Muscle layer of duodenum (tissue), 2 donors: ENCODE measurements at regions not wholly inside any gene's neighbourhood (a gene's known extent, or its start where the extent isn't known, plus 50 kb on each side); places are given as distances from the start of the nearest gene placed in this dataset.
"Not testable (repeated sequence)": the region's sequence is repeated elsewhere in the genome, so short reads cannot be mapped to it uniquely, and the experiment has no call there.

ENCODE experiments used
- H3K27ac ChIP-seq: one replicate; pipeline ENCODE4 v1.7.0; 2013; ENCODE audit warnings: mild to moderate bottlenecking, low read length
- H3K27me3 ChIP-seq: one replicate; pipeline ENCODE4 v1.7.0; 2013; ENCODE audit warnings: low read depth, mild to moderate bottlenecking, control low read depth, low read length
- H3K36me3 ChIP-seq, 2 donors: one replicate each; pipeline ENCODE4 v1.7.0; 2013; ENCODE audit warnings: low read length in 2 of 2, control low read depth in 1 of 2, mild to moderate bottlenecking in 1 of 2; ENCODE audit not compliant: insufficient read depth in 2 of 2, control insufficient read depth in 1 of 2
- H3K4me1 ChIP-seq, 2 donors: one replicate each; pipeline ENCODE4 v1.7.0; 2013; ENCODE audit warnings: low read length in 2 of 2, mild to moderate bottlenecking in 2 of 2, control low read depth in 1 of 2, moderate library complexity in 1 of 2; ENCODE audit not compliant: insufficient read depth in 2 of 2, control insufficient read depth in 1 of 2
- H3K4me3 ChIP-seq, 2 donors: one replicate each; pipeline ENCODE4 v1.7.0; 2013; ENCODE audit warnings: low read length in 2 of 2, low read depth in 1 of 2, mild to moderate bottlenecking in 1 of 2
- H3K9me3 ChIP-seq, 2 donors: one replicate each; pipeline ENCODE4 v1.7.0; 2013; ENCODE audit warnings: low read length in 2 of 2, control low read depth in 1 of 2, mild to moderate bottlenecking in 1 of 2; ENCODE audit not compliant: control insufficient read depth in 1 of 2
- donor health status: healthy.

DNA sequence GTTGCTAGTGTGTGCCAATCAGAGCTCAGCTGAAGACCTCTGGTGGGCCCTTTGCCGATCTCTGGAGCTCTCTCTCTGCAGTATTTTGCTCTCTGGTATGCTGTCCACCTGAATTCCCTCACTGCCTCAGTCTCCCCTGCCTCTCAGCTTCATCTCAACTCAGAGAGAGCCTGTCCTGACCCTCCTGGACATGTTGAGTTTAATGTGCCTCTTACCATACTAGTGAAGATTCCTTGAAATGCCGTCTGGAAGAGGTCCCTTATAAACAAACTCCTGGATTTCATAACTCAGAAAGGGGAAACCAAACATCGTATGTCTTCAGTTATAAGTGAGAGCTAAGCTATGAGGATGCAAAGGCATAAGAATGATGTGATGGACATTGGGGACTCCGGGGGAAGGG is 231.1 kb upstream of the ZNF217 start:
- Histone ChIP-seq H3K36me3 (peaks cover 0 to 16% of the 10 kb centered on the region in 2 donors), H3K9me3 (no peaks in the 10 kb centered on the region), H3K4me3 (no peak overlapping the region), H3K27ac (no peak overlapping the region), H3K4me1 (peaks cover 3 to 13% of the 10 kb centered on the region in 2 donors), H3K27me3 (no peaks in the 10 kb centered on the region)

DNA sequence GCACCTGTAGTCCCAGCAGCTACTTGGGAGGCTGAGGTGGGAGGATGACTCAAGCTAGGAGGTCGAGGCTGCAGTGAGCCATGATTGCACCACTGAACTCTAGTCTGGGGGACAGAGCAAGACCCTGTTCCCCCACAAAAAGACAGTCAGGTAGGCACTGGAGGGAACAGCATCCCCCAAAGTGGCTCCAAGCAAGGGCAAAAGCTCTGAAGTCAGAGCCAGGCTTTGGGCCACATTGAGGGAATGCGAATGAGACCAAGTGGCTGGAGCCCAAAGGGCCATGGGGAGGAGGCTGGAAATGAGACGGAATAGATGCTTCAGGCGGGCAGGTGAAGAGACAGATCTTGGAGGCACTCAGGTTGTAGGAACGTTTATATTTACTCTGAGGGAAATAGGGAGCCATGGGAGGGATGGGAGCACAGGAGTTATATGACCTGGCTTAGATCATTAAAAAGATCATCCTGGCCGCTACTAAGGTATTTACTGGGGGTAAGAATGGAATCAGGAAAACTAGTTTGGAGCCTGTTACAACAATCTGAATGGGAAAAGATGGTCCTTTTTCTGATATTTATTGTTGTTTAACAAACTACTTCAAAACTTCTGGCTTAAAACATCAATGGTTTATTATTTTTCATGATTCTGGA is 229.6 kb upstream of the ZNF217 start:
- Histone ChIP-seq H3K27me3 (no peaks in the 10 kb centered on the region), H3K4me3 (no peak overlapping the region), H3K9me3 (no peaks in the 10 kb centered on the region), H3K27ac (no peak overlapping the region), H3K4me1 (peaks cover 2 to 4% of the 10 kb centered on the region in 2 donors), H3K36me3 (peaks cover 0 to 2% of the 10 kb centered on the region in 2 donors)

DNA sequence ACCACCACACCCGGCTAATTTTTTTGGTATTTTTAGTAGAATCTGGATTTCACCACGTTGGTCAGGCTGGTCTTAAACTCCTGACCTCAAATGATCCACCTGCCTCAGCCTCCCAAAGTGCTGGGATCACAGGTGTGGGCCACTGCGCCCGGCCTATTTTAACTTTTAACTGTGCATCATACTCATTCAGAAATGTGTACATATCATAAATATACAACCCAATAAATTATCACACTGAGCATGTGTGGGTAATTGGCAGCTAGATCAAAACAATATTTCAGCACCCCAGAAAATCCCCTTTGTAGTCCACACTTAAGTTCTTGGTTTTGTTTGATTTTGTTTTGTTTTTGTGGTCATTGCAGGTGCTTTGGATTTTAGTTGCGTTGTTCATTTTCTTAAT is 228.9 kb upstream of the ZNF217 start:
- Histone ChIP-seq H3K4me1 (no peaks in the 10 kb centered on the region), H3K27ac (no peak overlapping the region), H3K9me3 (no peaks in the 10 kb centered on the region), H3K27me3 (no peaks in the 10 kb centered on the region), H3K36me3 (no peaks in the 10 kb centered on the region), H3K4me3 (no peak overlapping the region)

DNA sequence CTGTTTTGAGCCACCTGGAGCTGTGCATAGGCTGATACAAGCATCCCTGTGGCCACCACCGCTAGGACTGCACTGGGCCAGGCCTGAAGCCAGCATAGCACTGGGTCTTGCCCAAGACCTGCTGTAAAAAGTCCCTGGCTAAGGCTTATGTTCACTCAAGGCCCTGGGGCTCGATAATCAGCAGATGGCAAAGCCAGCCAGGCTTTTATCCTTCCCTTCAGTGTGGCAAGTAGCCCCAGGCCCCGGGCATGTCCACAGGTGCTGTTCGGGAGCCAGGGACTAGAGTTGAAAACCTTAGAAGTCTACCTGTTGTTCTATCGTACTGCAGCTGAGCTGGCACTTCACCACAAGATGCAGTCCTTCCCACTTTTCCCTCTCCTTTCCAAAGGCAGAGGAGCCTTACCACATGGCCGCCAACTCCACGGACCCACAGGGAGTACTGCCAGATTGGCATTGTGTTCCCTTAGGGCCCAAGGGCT is 226.4 kb upstream of the ZNF217 start:
- Histone ChIP-seq H3K36me3 (no peaks in the 10 kb centered on the region), H3K27me3 (no peaks in the 10 kb centered on the region), H3K4me3 (no peak overlapping the region), H3K27ac (no peak overlapping the region), H3K4me1 (no peaks in the 10 kb centered on the region), H3K9me3 (no peaks in the 10 kb centered on the region)

DNA sequence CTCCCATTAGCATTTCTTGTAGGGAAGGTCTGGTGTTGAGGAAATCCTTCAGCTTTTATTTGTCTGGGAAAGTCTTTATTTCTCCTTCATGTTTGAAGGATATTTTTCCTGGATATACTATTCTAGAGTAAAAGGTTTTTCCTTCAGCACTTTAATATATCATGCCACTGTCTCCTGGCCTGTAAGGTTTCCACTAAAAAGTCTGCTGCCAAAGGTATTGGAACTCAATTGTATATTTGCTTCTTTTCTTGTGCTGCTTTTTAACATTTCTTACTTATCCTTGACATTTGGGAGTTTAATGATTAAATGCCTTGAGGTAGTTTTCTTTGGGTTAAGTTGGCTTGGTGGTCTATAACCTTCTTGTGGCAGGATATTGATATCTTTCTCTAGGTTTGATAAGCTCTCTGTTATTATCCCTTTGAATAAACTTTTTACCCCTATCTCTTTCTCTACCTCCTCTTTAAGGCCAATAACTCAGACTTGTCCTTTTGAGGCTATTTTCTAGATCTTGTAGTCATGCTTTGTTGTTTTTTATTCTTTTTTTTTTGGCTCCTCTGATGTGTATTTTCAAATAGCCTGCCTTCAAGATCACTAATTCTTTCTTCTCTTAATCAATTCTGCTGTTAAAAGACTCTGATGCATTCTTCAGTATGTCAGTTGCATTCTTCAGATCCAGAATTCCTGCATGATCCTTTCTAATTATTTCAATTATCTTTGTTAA is 225.0 kb upstream of the ZNF217 start:
- Histone ChIP-seq H3K27me3 (no peaks in the 10 kb centered on the region), H3K36me3 (no peaks in the 10 kb centered on the region), H3K4me3 (no peak overlapping the region), H3K9me3 (no peaks in the 10 kb centered on the region), H3K27ac (no peak overlapping the region), H3K4me1 (no peaks in the 10 kb centered on the region)

DNA sequence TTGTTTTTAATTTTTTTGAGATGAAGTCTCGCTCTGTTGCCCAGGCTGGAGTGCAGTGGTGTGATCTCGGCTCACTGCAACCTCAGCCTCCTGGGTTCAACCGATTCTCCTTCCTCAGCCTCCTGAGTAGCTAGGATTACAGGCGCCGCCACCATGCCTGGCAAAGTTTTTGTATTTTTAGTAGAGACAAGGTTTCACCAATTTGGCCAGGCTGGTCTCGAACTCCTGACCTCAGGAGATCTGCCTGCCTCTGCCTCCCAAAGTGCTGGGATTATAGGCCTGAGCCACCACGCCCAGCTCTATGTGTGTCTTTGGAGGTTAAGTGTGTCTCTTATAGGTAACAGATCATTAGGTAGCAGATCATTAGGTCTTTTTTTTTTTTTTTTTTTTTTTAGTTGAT is 223.9 kb upstream of the ZNF217 start:
- H3K27me3 ChIP-seq, H3K9me3 ChIP-seq, H3K4me3 ChIP-seq: not testable (repeated sequence)

DNA sequence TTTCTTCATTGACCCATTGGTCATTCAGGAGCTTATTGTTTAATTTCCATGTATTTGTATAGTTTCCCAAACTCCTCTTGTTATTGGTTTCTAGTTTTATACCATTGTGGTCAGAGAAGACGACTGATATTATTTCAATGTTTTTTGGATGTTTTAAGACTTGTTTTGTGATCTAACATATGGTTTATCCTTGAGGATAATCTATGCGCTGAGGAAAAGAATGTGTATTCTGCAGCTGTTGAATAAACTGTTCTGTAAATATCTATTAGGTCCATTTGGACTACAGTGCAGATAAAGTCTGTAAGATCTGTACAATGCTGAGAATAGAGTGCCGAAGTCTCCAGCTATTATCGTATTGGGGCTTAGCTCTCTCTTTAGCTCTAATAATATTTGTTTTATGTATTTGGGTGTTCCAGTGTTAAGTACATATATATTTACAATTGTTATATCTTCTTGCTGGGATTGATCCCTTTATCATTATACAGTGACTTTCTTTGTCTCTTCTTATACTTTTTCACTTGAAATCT is 223.3 kb upstream of the ZNF217 start:
- Histone ChIP-seq H3K9me3 (no peaks in the 10 kb centered on the region), H3K27ac (no peak overlapping the region), H3K27me3 (no peaks in the 10 kb centered on the region), H3K36me3 (no peaks in the 10 kb centered on the region), H3K4me1 (no peaks in the 10 kb centered on the region), H3K4me3 (no peak overlapping the region)

More for the DNA sequence above, 223.9 kb upstream of the ZNF217 start:
- not testable (repeated sequence) for H3K36me3 ChIP-seq, H3K4me1 ChIP-seq, H3K27ac ChIP-seq

DNA sequence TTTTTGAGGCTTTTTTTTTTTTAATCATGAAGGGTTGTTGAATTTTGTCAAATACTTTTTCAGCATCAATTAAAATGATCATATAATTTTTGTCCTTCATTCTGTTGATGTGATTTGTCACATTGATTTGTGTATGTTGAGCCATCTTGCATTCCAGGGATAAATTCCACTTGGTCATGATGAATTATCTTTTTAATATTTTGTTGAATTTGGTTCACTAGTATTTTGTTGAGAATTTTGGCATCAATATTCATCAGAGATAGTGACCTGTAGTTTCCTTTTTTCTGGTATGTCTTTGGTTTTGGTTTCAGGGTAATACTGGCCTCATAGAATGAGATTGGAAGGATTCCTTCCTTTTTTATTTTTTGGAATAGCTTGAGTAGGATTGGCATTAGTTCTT is 221.9 kb upstream of the ZNF217 start:
- Histone ChIP-seq H3K4me1 (no peaks in the 10 kb centered on the region), H3K27me3 (no peaks in the 10 kb centered on the region), H3K36me3 (no peaks in the 10 kb centered on the region), H3K4me3 (no peak overlapping the region), H3K9me3 (no peaks in the 10 kb centered on the region), H3K27ac (no peak overlapping the region)

DNA sequence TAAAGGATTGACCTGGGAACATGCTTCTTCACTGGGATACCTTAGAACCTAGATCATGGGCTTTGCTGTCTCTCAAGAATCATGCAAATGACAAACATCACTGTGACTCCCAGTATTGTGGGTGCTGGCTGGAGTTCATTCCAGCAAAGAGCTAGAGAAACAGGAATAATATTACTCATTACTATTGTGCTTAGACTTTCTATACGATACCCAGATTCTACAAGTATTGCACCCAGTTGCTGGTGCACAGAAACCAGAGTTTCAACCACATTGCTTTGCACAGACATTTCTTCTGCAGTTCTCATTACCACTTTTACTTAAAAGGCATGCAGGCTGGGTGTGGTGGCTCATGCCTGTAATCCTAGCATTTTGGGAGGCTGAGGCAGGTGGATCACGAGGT is 220.4 kb upstream of the ZNF217 start:
- H3K4me3 ChIP-seq = no peak overlapping the region
- H3K9me3 ChIP-seq = no peaks in the 10 kb centered on the region
- no peaks in the 10 kb centered on the region for H3K27me3 ChIP-seq
- no peaks in the 10 kb centered on the region for H3K36me3 ChIP-seq
- H3K27ac ChIP-seq = no peak overlapping the region
- H3K4me1 ChIP-seq = no peaks in the 10 kb centered on the region

DNA sequence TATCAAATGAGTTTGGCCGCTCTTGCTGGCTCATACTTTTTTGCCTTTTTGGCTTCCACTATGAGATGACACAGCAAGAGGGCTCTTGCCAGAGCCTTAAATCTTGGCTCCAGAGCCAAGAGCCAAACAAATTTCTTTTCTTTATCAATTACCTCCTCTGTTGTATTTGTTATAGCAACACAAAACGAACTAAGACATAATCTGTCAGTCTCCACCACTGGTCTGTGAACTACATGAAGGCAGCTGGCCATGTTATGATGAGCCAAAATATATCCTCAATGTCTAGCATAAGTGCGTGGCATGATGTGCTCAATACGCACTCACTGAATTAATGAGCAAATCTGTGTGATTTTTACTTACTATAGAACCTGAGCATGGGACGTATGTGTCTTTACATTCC is 220.0 kb upstream of the ZNF217 start:
- Histone ChIP-seq H3K27ac (no peak overlapping the region), H3K4me3 (no peak overlapping the region), H3K4me1 (no peaks in the 10 kb centered on the region), H3K27me3 (no peaks in the 10 kb centered on the region), H3K9me3 (no peaks in the 10 kb centered on the region), H3K36me3 (no peaks in the 10 kb centered on the region)

DNA sequence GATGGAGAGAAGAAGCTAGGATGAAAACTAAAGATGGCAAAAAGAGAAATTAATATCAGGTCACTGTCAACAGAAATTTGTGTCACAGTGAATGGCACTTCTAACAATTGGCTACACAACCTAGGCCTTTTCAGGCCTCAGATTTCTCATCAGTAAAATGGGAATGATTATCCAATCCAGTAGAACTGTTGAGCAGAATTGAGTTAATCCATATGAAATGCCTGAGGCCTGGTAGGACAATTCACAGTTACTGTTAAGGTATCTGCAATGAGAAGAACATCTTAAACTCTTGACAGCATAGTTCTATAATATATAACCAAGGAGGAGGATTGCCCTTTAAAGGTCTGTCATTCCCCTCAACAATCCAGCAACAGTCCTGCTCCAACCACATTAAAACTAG is 217.9 kb upstream of the ZNF217 start:
- H3K27ac ChIP-seq = no peak overlapping the region
- H3K27me3 ChIP-seq = no peaks in the 10 kb centered on the region
- no peak overlapping the region for H3K4me3 ChIP-seq
- H3K36me3 ChIP-seq = no peaks in the 10 kb centered on the region
- no peaks in the 10 kb centered on the region for H3K9me3 ChIP-seq
- H3K4me1 ChIP-seq = no peaks in the 10 kb centered on the region
